Left lung (tissue), 4 donors: ENCODE measurements at regions not wholly inside any gene's neighbourhood (a gene's known extent, or its start where the extent isn't known, plus 50 kb on each side); places are given as distances from the start of the nearest gene placed in this dataset.
"Not testable (repeated sequence)": the region's sequence is repeated elsewhere in the genome, so short reads cannot be mapped to it uniquely, and the experiment has no call there.

Experiments used
- ATAC-seq: fragments of 200-7000 bp; cut with Tn5 transposase; one replicate; pipeline ENCODE4 v1.9.1; 2020; ENCODE audit warnings: moderate library complexity
- DNase-seq, 4 donors: peaks; one replicate each; pipeline ENCODE4 v3.0.0-alpha.2; 2013 to 2020
- H3K27ac ChIP-seq, 2 donors: fragments of 200-600 bp; sonication (generic) in 1 of 2; one replicate each; pipeline versions ENCODE4 v1.5.0 to v1.8.0; 2020 to 2021
- H3K27me3 ChIP-seq, 2 donors: fragments of 200-600 bp; sonication (generic) in 1 of 2; one replicate each; pipeline versions ENCODE4 v1.5.0 to v1.8.0; 2020 to 2021
- H3K36me3 ChIP-seq, 2 donors: fragments of 200-600 bp; sonication (generic) in 1 of 2; one replicate each; pipeline versions ENCODE4 v1.5.0 to v1.8.0; 2020 to 2021
- H3K4me1 ChIP-seq, 2 donors: fragments of 200-600 bp; one replicate each; pipeline ENCODE4 v1.8.0; 2021
- H3K4me3 ChIP-seq, 2 donors: fragments of 200-600 bp; sonication (generic) in 1 of 2; one replicate each; pipeline versions ENCODE4 v1.5.0 to v1.8.0; 2020 to 2021; ENCODE audit warnings: mild to moderate bottlenecking in 1 of 2
- H3K9me3 ChIP-seq, 2 donors: fragments of 200-600 bp; sonication (generic) in 1 of 2; one replicate each; pipeline versions ENCODE4 v1.5.0 to v1.8.0; 2020 to 2021
- intact Hi-C, 2 donors: fragments of 100-400 bp; cut with DNase I; formaldehyde crosslinking; loops; one replicate each; pipeline versions ENCODE4 v1.11.2 to v1.14.2; 2022
- donor health status: DM: no; HTN: yes; CAD: no.
- donor health status: DM: no; HTN: no; CAD: no.

GRCh38 chr15:22599526-22600320, 141.0 kb downstream of the GOLGA6L22 start:
- ATAC-seq, intact Hi-C loops, H3K4me1 ChIP-seq, H3K4me3 ChIP-seq, H3K9me3 ChIP-seq, H3K27me3 ChIP-seq, H3K27ac ChIP-seq, H3K36me3 ChIP-seq: not testable (repeated sequence)
- DNase-seq, result peak in 1 of 4 donors; percentile 49

GRCh38 chr15:22616976-22617375, 158.3 kb downstream of the GOLGA6L22 start:
- H3K9me3 ChIP-seq, H3K27me3 ChIP-seq, H3K36me3 ChIP-seq, H3K4me1 ChIP-seq, intact Hi-C loops, ATAC-seq, H3K4me3 ChIP-seq, DNase-seq, H3K27ac ChIP-seq: not testable (repeated sequence)

GRCh38 chr15:22631789-22632188, 154.7 kb upstream of the NIPA1 start:
- H3K27ac ChIP-seq, H3K4me3 ChIP-seq, ATAC-seq, H3K36me3 ChIP-seq, DNase-seq, H3K4me1 ChIP-seq, H3K27me3 ChIP-seq, H3K9me3 ChIP-seq, intact Hi-C loops: not testable (repeated sequence)

GRCh38 chr15:22639983-22640382, 146.5 kb upstream of the NIPA1 start:
- H3K4me3 ChIP-seq, H3K9me3 ChIP-seq, H3K36me3 ChIP-seq, DNase-seq, H3K4me1 ChIP-seq, H3K27ac ChIP-seq, H3K27me3 ChIP-seq, intact Hi-C loops, ATAC-seq: not testable (repeated sequence)

- H3K27me3 ChIP-seq, H3K27ac ChIP-seq, H3K9me3 ChIP-seq, DNase-seq, intact Hi-C loops, H3K4me1 ChIP-seq, H3K4me3 ChIP-seq, ATAC-seq, H3K36me3 ChIP-seq: not testable (repeated sequence)
Observed at GRCh38 chr15:22649458-22649857, 137.0 kb upstream of the NIPA1 start.

- ATAC-seq, H3K36me3 ChIP-seq, H3K27ac ChIP-seq, DNase-seq, H3K4me1 ChIP-seq, H3K9me3 ChIP-seq, H3K4me3 ChIP-seq, intact Hi-C loops, H3K27me3 ChIP-seq: not testable (repeated sequence)
Observed at GRCh38 chr15:22651179-22651578, 135.3 kb upstream of the NIPA1 start.

GRCh38 chr15:22664294-22665058, 122.0 kb upstream of the NIPA1 start:
- intact Hi-C loops, result not testable (repeated sequence)

GRCh38 chr15:22665059-22665702, 121.3 kb upstream of the NIPA1 start:
- peak in 2 of 4 donors; percentile 26 to 52 for DNase-seq
- intact Hi-C loops, H3K27me3 ChIP-seq, H3K9me3 ChIP-seq, H3K36me3 ChIP-seq, H3K4me1 ChIP-seq, ATAC-seq: not testable (repeated sequence)
- Histone ChIP-seq H3K4me3 (peak overlapping the region; percentile 47 to 49), H3K27ac (peak overlapping the region; percentile 81 to 89)

More at GRCh38 chr15:22664294-22665058, 122.0 kb upstream of the NIPA1 start:
- Histone ChIP-seq H3K4me3 (peak overlapping the region; percentile 47 to 49), H3K27ac (peak overlapping the region; percentile 81 to 89)
- ATAC-seq (peak; percentile 98), DNase-seq (peak; percentile 31 to 88 (median 40))
- H3K4me1 ChIP-seq, H3K36me3 ChIP-seq, H3K27me3 ChIP-seq, H3K9me3 ChIP-seq: not testable (repeated sequence)

GRCh38 chr15:22665711-22666110, 120.7 kb upstream of the NIPA1 start:
- H3K27me3 ChIP-seq, H3K4me1 ChIP-seq, H3K9me3 ChIP-seq, H3K36me3 ChIP-seq, ATAC-seq, intact Hi-C loops, DNase-seq: not testable (repeated sequence)
- Histone ChIP-seq H3K4me3 (peak overlapping the region; percentile 47 to 49), H3K27ac (peak overlapping the region; percentile 81 to 89)

GRCh38 chr15:22684786-22685185, 101.7 kb upstream of the NIPA1 start:
- H3K36me3 ChIP-seq, H3K27me3 ChIP-seq, DNase-seq, ATAC-seq, H3K27ac ChIP-seq, H3K9me3 ChIP-seq, H3K4me3 ChIP-seq, intact Hi-C loops, H3K4me1 ChIP-seq: not testable (repeated sequence)

GRCh38 chr15:22699881-22700280, 86.6 kb upstream of the NIPA1 start:
- H3K27ac ChIP-seq, H3K9me3 ChIP-seq, H3K27me3 ChIP-seq, H3K4me1 ChIP-seq, intact Hi-C loops, ATAC-seq, H3K4me3 ChIP-seq, DNase-seq, H3K36me3 ChIP-seq: not testable (repeated sequence)

- peak in 1 of 4 donors; percentile 61 for DNase-seq
- H3K27ac ChIP-seq, result not testable (repeated sequence)
Observed at GRCh38 chr15:22710831-22711341, 75.6 kb upstream of the NIPA1 start.

GRCh38 chr15:22713933-22714332, 72.5 kb upstream of the NIPA1 start:
- ATAC-seq, H3K9me3 ChIP-seq, H3K4me1 ChIP-seq, intact Hi-C loops, H3K36me3 ChIP-seq, DNase-seq, H3K27ac ChIP-seq: not testable (repeated sequence)
- Histone ChIP-seq H3K27me3 (peaks cover 0 to 31% of the 10 kb centered on the region in 2 donors), H3K4me3 (peak overlapping the region in 1 of 2 donors; percentile 7)

More at GRCh38 chr15:22710831-22711341, 75.6 kb upstream of the NIPA1 start:
- H3K4me1 ChIP-seq, ATAC-seq, intact Hi-C loops, H3K9me3 ChIP-seq, H3K4me3 ChIP-seq, H3K36me3 ChIP-seq: not testable (repeated sequence)
- H3K27me3 ChIP-seq, result peaks cover 0 to 20% of the 10 kb centered on the region in 2 donors
